Activated T-cell treated with anti-CD3 and anti-CD28 coated beads, Interleukin-2, amount 50 U/mL, for 4 hours (primary cell): ENCODE measurements at regions not wholly inside any gene's neighbourhood (a gene's known extent, or its start where the extent isn't known, plus 50 kb on each side); places are given as distances from the start of the nearest gene placed in this dataset.

Experiments
- ATAC-seq, 2 donors: fragments of 200-7000 bp; cut with Tn5 transposase; one replicate each; pipeline ENCODE4 v1.10.0; 2021
- DNase-seq: peaks from one replicate; pipeline ENCODE4 v3.0.0-alpha.2; 2020
- H3K27me3 Mint-ChIP-seq: one replicate; pipeline ENCODE4 v1.8.0; 2021; ENCODE audit warnings: low read depth, mixed read lengths
- H3K36me3 Mint-ChIP-seq: one replicate; pipeline ENCODE4 v1.8.0; 2022; ENCODE audit warnings: mixed read lengths; ENCODE audit not compliant: insufficient read depth
- H3K4me1 Mint-ChIP-seq: one replicate; pipeline ENCODE4 v1.8.0; 2021; ENCODE audit warnings: low read depth, mixed read lengths
- H3K4me3 Mint-ChIP-seq: one replicate; pipeline ENCODE4 v1.8.0; 2021; ENCODE audit warnings: mild to moderate bottlenecking, moderate library complexity, mixed read lengths
- H3K9me3 Mint-ChIP-seq: one replicate; pipeline ENCODE4 v1.8.0; 2021; ENCODE audit warnings: mixed read lengths

DNA sequence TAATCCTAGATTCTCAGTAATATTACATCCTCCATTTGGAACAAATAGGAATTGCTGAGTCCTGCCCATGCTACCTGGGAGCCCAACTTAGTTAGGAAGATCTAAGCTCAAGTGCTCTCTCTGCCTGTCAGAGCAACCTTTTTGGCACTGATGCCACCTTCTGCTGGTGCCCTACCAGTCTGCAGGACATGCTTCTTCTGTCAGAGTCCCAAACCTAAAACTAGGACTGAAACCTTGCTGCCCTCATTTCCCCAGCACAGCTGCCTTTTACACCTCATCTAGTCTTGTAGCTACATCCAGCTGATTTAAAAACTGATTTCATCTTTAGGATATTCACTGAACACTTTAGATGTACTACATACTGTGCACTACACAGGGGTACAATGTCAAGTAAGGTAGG, 118.7 kb downstream of the LYPLAL1 start:
- H3K9me3 Mint-ChIP-seq, result no peaks in the 10 kb centered on the region
- no peaks in the 10 kb centered on the region for H3K27me3 Mint-ChIP-seq
- DNase-seq (no peak), ATAC-seq (no peak)
- peaks cover 2% of the 10 kb centered on the region for H3K36me3 Mint-ChIP-seq
- no peak overlapping the region for H3K4me3 Mint-ChIP-seq
- no peaks in the 10 kb centered on the region for H3K4me1 Mint-ChIP-seq

DNA sequence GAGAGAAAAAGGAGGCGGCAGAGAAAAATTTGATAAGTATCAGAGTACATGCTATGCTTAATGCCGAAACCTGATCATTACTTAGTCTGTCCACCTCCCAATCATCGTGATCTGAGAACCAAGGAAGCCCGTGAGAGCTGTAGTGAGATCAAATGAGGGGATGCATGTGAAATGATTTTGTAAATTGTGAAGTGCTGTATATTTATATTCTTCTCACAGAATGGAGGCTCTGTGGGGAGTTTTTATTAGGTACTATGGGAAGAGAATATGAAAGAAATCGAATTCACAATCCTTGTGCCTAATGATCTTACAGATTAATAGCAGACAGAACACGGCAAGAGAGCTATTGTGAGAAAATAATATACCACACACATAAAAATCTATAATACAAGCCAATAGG, 115.5 kb downstream of the LYPLAL1 start:
- DNase-seq, result no peak
- H3K4me1 Mint-ChIP-seq, result no peaks in the 10 kb centered on the region
- no peak overlapping the region for H3K4me3 Mint-ChIP-seq
- no peaks in the 10 kb centered on the region for H3K27me3 Mint-ChIP-seq
- ATAC-seq, result no peak
- no peaks in the 10 kb centered on the region for H3K36me3 Mint-ChIP-seq
- no peaks in the 10 kb centered on the region for H3K9me3 Mint-ChIP-seq

DNA sequence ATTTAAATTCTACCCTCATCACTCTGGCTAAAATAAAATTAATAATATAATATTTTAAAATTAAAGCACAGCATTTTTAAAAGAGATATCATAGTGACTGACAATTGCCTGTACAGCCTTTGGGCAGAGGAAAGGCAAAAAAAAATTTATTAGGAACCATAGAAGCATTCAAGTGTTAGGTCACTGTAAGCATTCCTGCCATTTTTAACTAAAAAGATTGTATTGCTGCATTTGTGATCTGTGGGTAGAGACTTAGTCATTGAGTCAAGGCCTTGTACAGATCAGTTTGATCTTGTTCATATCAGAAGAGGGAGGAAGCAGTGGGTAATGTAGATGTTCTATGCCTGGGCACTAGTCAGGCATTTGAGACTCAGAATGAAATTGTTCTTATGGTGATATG, 109.9 kb downstream of the LYPLAL1 start:
- no peak overlapping the region for H3K4me3 Mint-ChIP-seq

DNA sequence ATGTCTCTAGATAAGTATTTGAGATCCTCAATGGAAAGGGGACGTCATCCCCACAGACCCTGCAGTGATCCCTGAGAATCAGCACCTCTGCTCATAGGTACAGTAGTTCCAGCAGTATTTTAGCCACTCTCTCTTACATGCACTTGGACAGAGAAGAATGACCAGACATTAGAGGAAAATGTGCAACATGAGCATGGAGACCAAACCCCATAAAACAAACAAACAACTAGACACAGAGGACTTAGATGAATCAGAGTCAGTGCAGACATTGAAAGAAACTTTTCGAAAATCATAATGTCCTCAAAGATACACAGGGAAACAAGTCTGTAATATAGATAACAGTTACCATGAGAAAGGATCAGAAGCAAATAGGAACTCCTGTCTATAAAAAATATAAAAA, 108.2 kb downstream of the LYPLAL1 start:
- no peak for DNase-seq
- H3K27me3 Mint-ChIP-seq, result no peaks in the 10 kb centered on the region
- H3K9me3 Mint-ChIP-seq, result no peaks in the 10 kb centered on the region
- no peak for ATAC-seq
- no peak overlapping the region for H3K4me3 Mint-ChIP-seq
- H3K36me3 Mint-ChIP-seq, result no peaks in the 10 kb centered on the region
- H3K4me1 Mint-ChIP-seq, result no peaks in the 10 kb centered on the region

More for the DNA sequence above, 109.9 kb downstream of the LYPLAL1 start:
- H3K9me3 Mint-ChIP-seq, result no peaks in the 10 kb centered on the region
- ATAC-seq, result no peak
- H3K27me3 Mint-ChIP-seq, result no peaks in the 10 kb centered on the region
- H3K4me1 Mint-ChIP-seq, result no peaks in the 10 kb centered on the region
- H3K36me3 Mint-ChIP-seq, result no peaks in the 10 kb centered on the region
- DNase-seq, result no peak

DNA sequence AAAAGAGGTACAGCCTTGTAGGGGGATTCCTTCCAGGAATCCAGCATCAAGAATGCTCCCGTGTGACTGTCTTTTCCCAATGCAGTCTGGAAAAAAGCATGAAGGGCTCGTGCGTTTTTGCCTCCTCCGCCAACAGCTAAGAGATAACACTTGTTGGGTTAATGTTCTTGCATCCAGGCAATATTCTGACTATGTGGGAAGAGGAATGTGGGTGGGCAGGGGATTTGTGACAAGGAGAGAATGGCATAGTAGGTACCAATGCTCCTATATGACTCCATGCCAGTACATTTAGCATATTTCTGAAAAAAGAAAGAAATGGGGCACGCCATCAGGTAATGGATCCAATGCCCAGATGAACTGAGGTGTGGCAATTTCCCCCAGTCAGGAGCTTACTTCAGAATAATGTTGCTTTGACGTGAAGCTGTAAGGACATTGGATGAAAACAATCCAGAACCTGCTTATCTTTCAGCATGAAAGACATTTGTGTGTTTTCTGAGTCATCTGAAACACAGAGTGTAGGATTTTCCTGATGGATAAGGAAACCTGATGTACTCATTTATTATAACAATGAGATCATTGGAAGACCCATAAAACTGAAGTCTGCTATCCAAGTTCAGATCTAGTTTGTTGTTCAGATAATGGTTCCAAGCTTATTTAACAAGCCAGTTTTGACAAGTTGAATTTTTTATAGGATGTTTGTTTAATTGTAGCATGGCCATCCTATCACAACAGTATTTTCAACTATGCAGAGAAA, 105.5 kb downstream of the LYPLAL1 start:
- Mint-ChIP-seq H3K36me3 (peaks cover 4% of the 10 kb centered on the region), H3K27me3 (no peaks in the 10 kb centered on the region), H3K4me3 (no peak overlapping the region), H3K4me1 (no peaks in the 10 kb centered on the region), H3K9me3 (no peaks in the 10 kb centered on the region)
- DNase-seq (no peak), ATAC-seq (no peak)

DNA sequence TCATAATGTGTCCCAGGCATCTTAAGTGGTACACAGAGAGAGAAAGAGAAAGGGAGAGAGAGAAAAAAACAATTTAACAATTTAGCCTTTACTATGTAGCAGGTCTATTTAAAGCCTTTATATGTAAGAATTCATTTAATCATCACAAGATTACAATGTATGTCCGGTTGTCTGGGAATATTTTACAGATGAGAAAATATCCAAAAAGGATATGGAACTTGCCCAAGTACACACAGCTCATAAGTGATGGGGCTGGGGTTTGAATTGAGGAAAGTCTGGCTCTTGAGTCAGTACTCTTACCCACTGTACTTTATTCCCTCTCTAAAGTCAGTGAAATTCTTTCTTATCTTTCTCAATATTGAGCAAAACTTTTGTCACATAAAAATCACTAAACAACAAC, 104.6 kb downstream of the LYPLAL1 start:
- Mint-ChIP-seq H3K4me3 (no peak overlapping the region), H3K27me3 (no peaks in the 10 kb centered on the region), H3K36me3 (peaks cover 4% of the 10 kb centered on the region), H3K9me3 (no peaks in the 10 kb centered on the region), H3K4me1 (no peaks in the 10 kb centered on the region)
- ATAC-seq (no peak), DNase-seq (no peak)

DNA sequence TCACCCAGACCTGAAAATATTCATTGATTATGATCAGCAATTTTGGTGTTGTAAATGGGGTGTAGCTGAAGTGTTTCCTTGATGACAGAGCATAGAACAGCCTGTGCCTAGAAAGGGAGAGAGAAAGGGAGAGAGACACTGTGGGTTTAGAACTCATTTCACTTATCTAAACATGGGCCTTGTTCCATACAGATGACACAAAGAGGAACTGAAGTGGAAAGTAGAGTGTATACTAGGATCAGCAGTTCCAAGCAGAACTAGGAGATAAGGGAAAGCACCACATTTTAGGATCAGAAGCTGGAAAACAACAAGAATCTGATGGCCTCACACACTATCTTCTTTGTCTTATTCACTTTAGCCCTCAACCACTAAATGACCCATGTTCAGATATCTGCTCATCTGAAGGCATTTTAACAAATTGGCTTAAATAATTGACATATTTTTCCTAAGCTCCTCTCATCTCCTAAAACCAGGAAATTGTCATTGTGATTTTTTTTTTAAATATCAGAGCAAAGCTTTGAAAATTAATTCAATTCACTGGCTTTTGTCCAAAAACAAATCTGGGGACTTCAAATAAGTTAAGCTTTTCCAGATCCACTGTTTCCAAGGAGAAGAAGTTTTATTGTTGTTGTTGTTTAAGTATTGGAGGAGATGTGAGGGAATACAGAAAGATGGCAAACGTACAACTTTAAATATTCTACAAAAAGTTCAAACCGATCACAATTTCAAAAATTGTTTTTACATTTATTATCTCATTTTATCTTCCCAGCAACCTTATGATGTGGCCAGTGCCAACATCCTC, 103.8 kb downstream of the LYPLAL1 start:
- no peaks in the 10 kb centered on the region for H3K4me1 Mint-ChIP-seq
- no peaks in the 10 kb centered on the region for H3K9me3 Mint-ChIP-seq
- no peaks in the 10 kb centered on the region for H3K27me3 Mint-ChIP-seq
- H3K36me3 Mint-ChIP-seq, result peaks cover 4% of the 10 kb centered on the region
- DNase-seq (no peak), ATAC-seq (no peak)
- no peak overlapping the region for H3K4me3 Mint-ChIP-seq

DNA sequence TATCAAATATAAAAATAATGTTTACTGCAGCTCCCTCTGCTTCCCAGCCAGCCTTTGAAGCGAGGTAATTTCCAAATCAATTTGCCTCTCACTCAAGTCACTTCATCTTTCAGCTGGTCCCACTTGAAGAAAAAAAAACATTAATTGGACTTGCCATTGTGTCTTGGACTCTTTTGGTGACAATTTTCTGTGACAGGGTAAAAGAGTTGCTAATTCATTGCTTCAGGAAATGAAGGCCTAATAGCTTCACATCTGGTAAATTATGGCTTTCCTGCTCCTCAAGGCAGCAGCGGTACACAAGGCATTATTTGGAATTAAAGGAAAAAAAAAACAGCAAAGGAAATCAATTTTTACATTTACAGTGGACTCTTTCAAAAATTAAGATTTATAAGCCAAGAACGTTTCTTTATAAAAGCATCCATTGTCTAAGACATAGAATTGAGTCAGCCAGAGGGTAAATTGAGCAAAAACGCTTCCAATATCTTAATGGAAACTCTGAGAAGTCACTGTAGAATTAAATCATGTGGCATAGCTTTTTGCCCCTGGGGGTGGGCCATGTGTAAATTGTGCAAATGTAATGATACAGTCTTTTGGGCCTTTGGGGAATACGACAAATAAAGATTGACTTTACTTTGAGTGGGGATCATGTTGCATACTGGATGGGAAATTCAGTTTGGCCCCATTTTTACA, 102.5 kb downstream of the LYPLAL1 start:
- Mint-ChIP-seq H3K36me3 (peaks cover 10% of the 10 kb centered on the region), H3K27me3 (no peaks in the 10 kb centered on the region), H3K9me3 (no peaks in the 10 kb centered on the region), H3K4me3 (no peak overlapping the region), H3K4me1 (no peaks in the 10 kb centered on the region)
- ATAC-seq (no peak), DNase-seq (no peak)

DNA sequence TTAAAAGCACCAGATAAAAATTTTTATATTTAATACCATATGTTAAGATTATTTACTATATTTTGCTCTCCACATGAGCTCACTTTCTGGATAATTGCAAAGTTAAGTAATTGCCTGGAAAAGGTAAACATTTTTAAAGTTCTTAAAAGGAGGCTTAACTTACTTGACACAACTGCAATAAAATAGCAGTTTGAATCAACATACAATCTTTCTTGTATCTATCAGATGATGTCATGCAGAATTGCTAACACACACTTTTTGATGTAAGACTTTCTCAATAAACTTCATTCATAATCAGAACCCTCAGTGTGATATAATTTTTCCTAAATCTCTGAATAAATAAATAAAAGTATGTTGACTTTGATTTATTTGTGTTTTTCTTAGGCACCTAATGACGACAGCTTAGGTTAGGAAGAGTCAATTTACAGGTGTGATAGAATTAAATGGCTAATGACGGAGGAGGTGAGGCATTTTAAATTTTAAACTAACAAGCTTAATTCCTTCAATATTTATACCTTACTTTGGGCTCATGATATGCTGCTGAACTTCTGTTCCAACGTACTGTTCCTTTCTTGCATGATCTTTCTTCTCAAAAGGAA, 99.5 kb downstream of the LYPLAL1 start:
- Mint-ChIP-seq H3K4me3 (no peak overlapping the region), H3K36me3 (peaks cover 10% of the 10 kb centered on the region), H3K9me3 (no peaks in the 10 kb centered on the region), H3K4me1 (no peaks in the 10 kb centered on the region), H3K27me3 (no peaks in the 10 kb centered on the region)
- ATAC-seq (no peak), DNase-seq (no peak)

DNA sequence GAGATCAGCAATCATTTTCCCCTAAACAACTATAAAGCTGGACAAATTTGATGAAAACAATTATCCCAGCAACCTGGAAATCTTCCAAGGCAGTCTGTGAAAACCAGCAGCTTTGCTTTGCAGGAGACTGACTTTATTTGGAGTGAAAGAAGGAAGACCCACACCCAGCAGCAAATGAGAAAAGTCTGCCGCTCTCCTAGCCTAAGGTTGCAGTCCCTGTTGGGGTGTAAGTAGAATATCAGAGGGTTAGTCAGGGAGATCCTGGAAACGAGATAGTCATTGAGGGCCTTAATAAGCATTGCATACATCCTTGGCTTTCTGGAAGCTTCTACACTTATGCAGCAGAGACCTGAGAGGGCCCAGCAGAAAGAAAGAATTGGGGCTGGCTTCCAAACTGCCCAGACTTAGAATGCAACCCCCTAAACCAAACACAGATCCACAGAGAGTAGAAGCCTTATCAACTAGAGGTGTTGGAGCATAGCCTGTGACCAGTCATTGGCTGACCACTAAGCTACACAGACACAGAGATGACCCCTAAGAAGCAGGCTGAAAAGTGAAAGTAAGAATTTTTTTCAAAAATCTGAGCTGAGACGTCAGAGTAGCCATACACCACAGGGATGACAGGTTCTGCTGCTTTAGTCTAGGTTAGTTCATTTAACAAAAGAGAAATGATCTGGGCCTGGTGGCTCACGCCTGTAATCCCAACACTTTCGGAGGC, 98.3 kb downstream of the LYPLAL1 start:
- no peak for DNase-seq
- Mint-ChIP-seq H3K36me3 (peaks cover 10% of the 10 kb centered on the region), H3K9me3 (no peaks in the 10 kb centered on the region), H3K27me3 (no peaks in the 10 kb centered on the region), H3K4me3 (no peak overlapping the region), H3K4me1 (no peaks in the 10 kb centered on the region)
- no peak for ATAC-seq

DNA sequence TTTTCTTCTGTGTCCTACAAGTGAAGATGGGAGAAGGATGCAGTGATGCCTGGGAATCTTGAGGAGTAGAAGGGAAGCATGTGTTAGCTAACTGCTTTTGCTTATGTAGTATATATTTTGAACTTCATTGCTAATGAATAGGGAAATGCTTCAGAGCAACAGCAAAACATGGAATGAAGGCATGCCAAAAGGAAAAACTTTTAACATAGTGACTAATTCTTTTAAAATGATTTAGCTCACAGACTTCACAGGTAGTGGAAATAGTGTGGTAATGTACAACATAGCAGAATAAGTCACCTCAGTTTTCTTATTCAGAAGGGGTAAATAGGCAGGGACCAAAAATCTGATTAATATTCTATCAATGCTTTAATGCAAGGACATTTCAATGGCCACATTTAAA, 95.5 kb downstream of the LYPLAL1 start:
- DNase-seq (no peak), ATAC-seq (no peak)
- Mint-ChIP-seq H3K9me3 (no peaks in the 10 kb centered on the region), H3K36me3 (peaks cover 6% of the 10 kb centered on the region), H3K4me3 (no peak overlapping the region), H3K27me3 (no peaks in the 10 kb centered on the region), H3K4me1 (no peaks in the 10 kb centered on the region)

DNA sequence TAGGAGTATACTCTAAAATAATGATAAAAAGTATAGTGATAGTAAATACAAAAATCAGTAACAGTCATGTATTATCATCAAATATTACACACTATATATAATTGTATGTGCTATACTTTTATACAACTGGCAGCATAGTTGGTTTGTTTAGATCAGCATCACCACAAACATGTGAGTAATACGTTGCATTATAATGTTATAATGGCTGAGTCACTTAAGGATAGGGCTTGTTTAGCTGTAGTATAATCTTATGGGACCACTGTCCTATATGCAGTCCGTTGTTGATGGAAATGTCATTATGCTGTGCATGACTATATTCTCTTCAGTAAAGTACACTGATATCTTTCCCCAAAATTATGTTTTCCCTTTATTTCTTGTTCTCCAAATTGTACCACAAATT, 92.8 kb downstream of the LYPLAL1 start:
- no peak overlapping the region for H3K4me3 Mint-ChIP-seq
- DNase-seq (no peak), ATAC-seq (no peak)
- no peaks in the 10 kb centered on the region for H3K27me3 Mint-ChIP-seq
- peaks cover 2% of the 10 kb centered on the region for H3K9me3 Mint-ChIP-seq
- no peaks in the 10 kb centered on the region for H3K4me1 Mint-ChIP-seq
- H3K36me3 Mint-ChIP-seq, result peaks cover under 1% of the 10 kb centered on the region

DNA sequence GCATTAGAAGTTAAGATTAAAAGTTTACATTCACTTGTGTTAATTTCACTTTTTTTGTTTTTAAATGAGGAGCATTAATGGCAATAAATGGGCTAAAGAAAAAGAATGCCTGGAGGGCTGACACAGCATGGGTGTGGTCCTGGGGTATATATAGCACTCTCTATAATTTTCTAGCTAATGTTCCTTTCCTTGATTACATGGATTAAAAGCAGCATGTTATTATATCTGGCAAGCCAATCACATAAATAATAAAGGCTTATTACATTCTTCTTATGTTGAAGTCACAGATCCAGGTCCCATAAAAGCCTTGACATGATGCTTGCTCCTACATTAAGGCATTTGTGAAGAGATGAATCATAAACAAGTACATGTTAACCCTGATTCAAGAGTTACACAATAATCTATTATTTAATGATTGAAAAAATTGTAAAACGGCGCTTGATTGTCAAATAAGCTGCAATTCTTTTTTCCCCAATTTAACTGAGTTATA, 91.4 kb downstream of the LYPLAL1 start:
- no peak overlapping the region for H3K4me3 Mint-ChIP-seq
- no peak for ATAC-seq
- peaks cover 9% of the 10 kb centered on the region for H3K9me3 Mint-ChIP-seq
- no peaks in the 10 kb centered on the region for H3K36me3 Mint-ChIP-seq
- no peaks in the 10 kb centered on the region for H3K27me3 Mint-ChIP-seq
- H3K4me1 Mint-ChIP-seq, result no peaks in the 10 kb centered on the region
- DNase-seq, result no peak

DNA sequence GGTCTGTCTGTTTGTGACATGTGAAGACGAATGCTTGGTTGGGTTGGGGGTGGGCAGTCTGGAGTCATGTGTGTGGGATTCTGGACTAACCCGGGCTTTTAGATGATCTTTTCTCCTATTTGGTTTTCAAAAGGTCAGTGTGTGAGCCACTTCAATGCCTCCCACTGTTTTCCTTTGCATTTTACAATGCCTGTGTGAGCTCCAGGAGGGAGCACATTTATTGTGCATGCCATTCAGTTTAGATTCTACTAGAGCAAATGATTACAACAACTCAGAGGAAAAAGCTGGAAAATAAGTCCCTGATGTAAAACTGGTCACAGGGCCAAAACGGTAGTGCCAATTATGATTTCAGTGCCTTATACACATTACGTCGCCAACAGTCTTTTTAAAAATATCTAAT, 90.9 kb downstream of the LYPLAL1 start:
- no peak overlapping the region for H3K4me3 Mint-ChIP-seq
- H3K4me1 Mint-ChIP-seq, result no peaks in the 10 kb centered on the region
- peaks cover 12% of the 10 kb centered on the region for H3K9me3 Mint-ChIP-seq
- no peaks in the 10 kb centered on the region for H3K36me3 Mint-ChIP-seq
- ATAC-seq (no peak), DNase-seq (no peak)
- H3K27me3 Mint-ChIP-seq, result no peaks in the 10 kb centered on the region
